ENCODE measurements at regions not wholly inside any gene's neighbourhood (a gene's known extent, or its start where the extent isn't known, plus 50 kb on each side); places are given as distances from the start of the nearest gene placed in this dataset.
"Not testable (repeated sequence)": the region's sequence is repeated elsewhere in the genome, so short reads cannot be mapped to it uniquely, and the experiment has no call there.

GRCh38 chr12:105658389-105658788 lies 327.9 kb downstream of the C12orf75 start:
- H3K4me2 ChIP-seq: no peak overlapping the region
- H3K36me3 ChIP-seq: no peaks in the 10 kb centered on the region
- no peaks in the 10 kb centered on the region for H4K20me1 ChIP-seq
- no peaks in the 10 kb centered on the region for H3K9me3 ChIP-seq
- no peaks in the 10 kb centered on the region for H3K27me3 ChIP-seq
- H3K4me3 ChIP-seq: no peak overlapping the region
- no peak for TF ChIP-seq Cebpa-rat (IDR thresholded peaks at IDR 0.05)
- H3K9ac ChIP-seq: no peak overlapping the region
- no peaks in the 10 kb centered on the region for H3K4me1 ChIP-seq
- no peak overlapping the region for H3K27ac ChIP-seq

- no peak for TF ChIP-seq Cebpa-rat (IDR thresholded peaks at IDR 0.05)
- Histone ChIP-seq H3K36me3 (no peaks in the 10 kb centered on the region), H3K4me2 (no peak overlapping the region), H3K27me3 (no peaks in the 10 kb centered on the region), H4K20me1 (no peaks in the 10 kb centered on the region), H3K9me3 (no peaks in the 10 kb centered on the region), H3K4me1 (no peaks in the 10 kb centered on the region), H3K27ac (no peak overlapping the region), H3K4me3 (no peak overlapping the region), H3K9ac (no peak overlapping the region)
Observed at GRCh38 chr12:105659355-105660075, 329.0 kb downstream of the C12orf75 start.

- H3K27me3 ChIP-seq, H3K4me1 ChIP-seq, H3K36me3 ChIP-seq, H3K9ac ChIP-seq, H3K27ac ChIP-seq, H3K4me2 ChIP-seq, H4K20me1 ChIP-seq, H3K4me3 ChIP-seq: not testable (repeated sequence)
- peaks cover 21% of the 10 kb centered on the region for H3K9me3 ChIP-seq
Observed at GRCh38 chr12:105664765-105665164, 334.3 kb downstream of the C12orf75 start.

- Histone ChIP-seq H3K27ac (no peak overlapping the region), H3K9me3 (peaks cover 27% of the 10 kb centered on the region), H3K36me3 (no peaks in the 10 kb centered on the region), H3K9ac (no peak overlapping the region), H4K20me1 (no peaks in the 10 kb centered on the region), H3K4me3 (no peak overlapping the region), H3K27me3 (no peaks in the 10 kb centered on the region), H3K4me2 (no peak overlapping the region), H3K4me1 (0 out of 2 replicates have a peak, but pooled peaks cover 5% of the 10 kb centered on the region)
- no peak for TF ChIP-seq Cebpa-rat (IDR thresholded peaks at IDR 0.05)
Observed at GRCh38 chr12:105665366-105665765, 334.9 kb downstream of the C12orf75 start.

- no peak overlapping the region for H3K27ac ChIP-seq
- H3K27me3 ChIP-seq: no peaks in the 10 kb centered on the region
- no peaks in the 10 kb centered on the region for H4K20me1 ChIP-seq
- H3K9me3 ChIP-seq: peaks cover 30% of the 10 kb centered on the region
- H3K4me1 ChIP-seq: 0 out of 2 replicates have a peak, but pooled peaks cover 5% of the 10 kb centered on the region
- H3K36me3 ChIP-seq: no peaks in the 10 kb centered on the region
- H3K9ac ChIP-seq: no peak overlapping the region
- no peak for TF ChIP-seq Cebpa-rat (IDR thresholded peaks at IDR 0.05)
- no peak overlapping the region for H3K4me3 ChIP-seq
- H3K4me2 ChIP-seq: no peak overlapping the region
Observed at GRCh38 chr12:105667973-105668743, 337.7 kb downstream of the C12orf75 start.

GRCh38 chr12:105670672-105671071 lies 340.2 kb downstream of the C12orf75 start:
- Histone ChIP-seq H3K4me2 (no peak overlapping the region), H3K36me3 (no peaks in the 10 kb centered on the region), H4K20me1 (no peaks in the 10 kb centered on the region), H3K27ac (no peak overlapping the region), H3K27me3 (no peaks in the 10 kb centered on the region), H3K9ac (no peak overlapping the region), H3K9me3 (peaks cover 30% of the 10 kb centered on the region), H3K4me1 (0 out of 2 replicates have a peak, but pooled peaks cover 5% of the 10 kb centered on the region), H3K4me3 (no peak overlapping the region)
- no peak for TF ChIP-seq Cebpa-rat (IDR thresholded peaks at IDR 0.05)

GRCh38 chr12:105671720-105672119 lies 341.2 kb downstream of the C12orf75 start:
- Histone ChIP-seq H3K27me3 (no peaks in the 10 kb centered on the region), H4K20me1 (no peaks in the 10 kb centered on the region), H3K4me2 (no peak overlapping the region), H3K27ac (no peak overlapping the region), H3K36me3 (no peaks in the 10 kb centered on the region), H3K4me3 (no peak overlapping the region), H3K9ac (no peak overlapping the region), H3K4me1 (0 out of 2 replicates have a peak, but pooled peaks cover 5% of the 10 kb centered on the region), H3K9me3 (peaks cover 30% of the 10 kb centered on the region)
- TF ChIP-seq Cebpa-rat (IDR thresholded peaks at IDR 0.05): no peak

- Histone ChIP-seq H4K20me1 (no peaks in the 10 kb centered on the region), H3K4me2 (no peak overlapping the region), H3K9me3 (peaks cover 30% of the 10 kb centered on the region), H3K4me3 (no peak overlapping the region), H3K9ac (no peak overlapping the region), H3K27me3 (no peaks in the 10 kb centered on the region), H3K27ac (no peak overlapping the region), H3K4me1 (0 out of 2 replicates have a peak, but pooled peaks cover 5% of the 10 kb centered on the region), H3K36me3 (no peaks in the 10 kb centered on the region)
- TF ChIP-seq Cebpa-rat (IDR thresholded peaks at IDR 0.05): no peak
Observed at GRCh38 chr12:105672121-105672975, 341.9 kb downstream of the C12orf75 start.

- Histone ChIP-seq H3K4me1 (no peaks in the 10 kb centered on the region), H3K27ac (no peak overlapping the region), H3K27me3 (no peaks in the 10 kb centered on the region), H3K9me3 (peaks cover 6% of the 10 kb centered on the region), H4K20me1 (no peaks in the 10 kb centered on the region), H3K9ac (no peak overlapping the region), H3K4me3 (no peak overlapping the region), H3K4me2 (no peak overlapping the region), H3K36me3 (no peaks in the 10 kb centered on the region)
- no peak for TF ChIP-seq Cebpa-rat (IDR thresholded peaks at IDR 0.05)
Observed at GRCh38 chr12:105674871-105675699, 344.6 kb downstream of the C12orf75 start.
